ENCODE measurements at regions not wholly inside any gene's neighbourhood (a gene's known extent, or its start where the extent isn't known, plus 50 kb on each side); places are given as distances from the start of the nearest gene placed in this dataset.

DNA sequence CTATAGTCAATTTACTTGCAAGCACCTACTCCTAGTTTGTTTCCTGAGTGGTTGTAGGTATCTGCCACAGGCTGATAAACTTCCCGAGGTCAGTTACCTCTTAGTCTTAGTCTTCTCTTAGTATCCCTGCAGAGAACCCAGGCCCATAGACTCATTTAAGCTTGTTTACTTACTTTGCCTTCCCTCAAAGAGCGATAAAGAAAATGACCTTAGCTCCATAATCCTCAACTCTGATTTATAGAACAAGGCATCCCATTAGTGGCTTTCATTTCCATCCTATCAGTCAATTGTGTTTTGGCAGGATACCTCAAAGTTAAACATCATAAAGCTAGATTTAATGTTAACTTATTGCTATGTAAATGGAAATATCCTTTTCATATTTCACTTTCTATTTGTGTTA lies 119.7 kb downstream of the UCHL5 start:
- TF ChIP-seq, protein P1, sequence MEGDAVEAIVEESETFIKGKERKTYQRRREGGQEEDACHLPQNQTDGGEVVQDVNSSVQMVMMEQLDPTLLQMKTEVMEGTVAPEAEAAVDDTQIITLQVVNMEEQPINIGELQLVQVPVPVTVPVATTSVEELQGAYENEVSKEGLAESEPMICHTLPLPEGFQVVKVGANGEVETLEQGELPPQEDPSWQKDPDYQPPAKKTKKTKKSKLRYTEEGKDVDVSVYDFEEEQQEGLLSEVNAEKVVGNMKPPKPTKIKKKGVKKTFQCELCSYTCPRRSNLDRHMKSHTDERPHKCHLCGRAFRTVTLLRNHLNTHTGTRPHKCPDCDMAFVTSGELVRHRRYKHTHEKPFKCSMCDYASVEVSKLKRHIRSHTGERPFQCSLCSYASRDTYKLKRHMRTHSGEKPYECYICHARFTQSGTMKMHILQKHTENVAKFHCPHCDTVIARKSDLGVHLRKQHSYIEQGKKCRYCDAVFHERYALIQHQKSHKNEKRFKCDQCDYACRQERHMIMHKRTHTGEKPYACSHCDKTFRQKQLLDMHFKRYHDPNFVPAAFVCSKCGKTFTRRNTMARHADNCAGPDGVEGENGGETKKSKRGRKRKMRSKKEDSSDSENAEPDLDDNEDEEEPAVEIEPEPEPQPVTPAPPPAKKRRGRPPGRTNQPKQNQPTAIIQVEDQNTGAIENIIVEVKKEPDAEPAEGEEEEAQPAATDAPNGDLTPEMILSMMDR (IDR thresholded peaks at IDR 0.05; ENCODE audit: control extremely low read depth, extremely low read depth, low read depth, missing control alignments), result no peak
- CTCF ChIA-PET, result interaction anchor here (1.5 to 4.1 kb wide), 2 partner anchors 9 to 12 kb away, joined by 6 to 16 read pairs; no protein-coding TSS in a partner anchor
- POLR2A ChIA-PET, result no interaction called here
- DNase-seq (ENCODE audit: extremely low spot score), result no peak

DNA sequence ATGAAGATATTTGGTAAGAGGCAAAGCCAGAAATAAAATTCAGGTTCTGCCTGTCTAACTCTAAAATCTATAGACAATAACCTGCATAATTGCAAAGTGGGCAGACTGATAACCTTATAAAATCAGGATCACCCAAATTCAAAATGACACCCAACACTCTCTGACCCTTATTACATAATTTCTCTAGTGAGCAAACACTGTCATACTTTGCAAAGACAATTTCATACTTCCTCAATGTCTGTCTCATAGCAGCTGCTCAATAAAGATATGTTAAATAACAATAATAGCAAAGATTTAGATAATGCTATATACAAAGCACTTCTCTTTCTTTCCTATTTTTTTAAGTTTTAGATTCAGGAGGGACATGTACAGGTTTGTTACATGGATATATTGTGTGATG lies 118.5 kb downstream of the UCHL5 start:
- TF ChIP-seq, protein P1 (IDR thresholded peaks at IDR 0.05; ENCODE audit: control extremely low read depth, extremely low read depth, low read depth, missing control alignments), result no peak
- no peak for DNase-seq (ENCODE audit: extremely low spot score)
- CTCF ChIA-PET, result interaction anchor here (4.1 kb wide), 1 partner anchor 10 kb away, joined by 16 read pairs; no protein-coding TSS in a partner anchor
- POLR2A ChIA-PET, result no interaction called here

DNA sequence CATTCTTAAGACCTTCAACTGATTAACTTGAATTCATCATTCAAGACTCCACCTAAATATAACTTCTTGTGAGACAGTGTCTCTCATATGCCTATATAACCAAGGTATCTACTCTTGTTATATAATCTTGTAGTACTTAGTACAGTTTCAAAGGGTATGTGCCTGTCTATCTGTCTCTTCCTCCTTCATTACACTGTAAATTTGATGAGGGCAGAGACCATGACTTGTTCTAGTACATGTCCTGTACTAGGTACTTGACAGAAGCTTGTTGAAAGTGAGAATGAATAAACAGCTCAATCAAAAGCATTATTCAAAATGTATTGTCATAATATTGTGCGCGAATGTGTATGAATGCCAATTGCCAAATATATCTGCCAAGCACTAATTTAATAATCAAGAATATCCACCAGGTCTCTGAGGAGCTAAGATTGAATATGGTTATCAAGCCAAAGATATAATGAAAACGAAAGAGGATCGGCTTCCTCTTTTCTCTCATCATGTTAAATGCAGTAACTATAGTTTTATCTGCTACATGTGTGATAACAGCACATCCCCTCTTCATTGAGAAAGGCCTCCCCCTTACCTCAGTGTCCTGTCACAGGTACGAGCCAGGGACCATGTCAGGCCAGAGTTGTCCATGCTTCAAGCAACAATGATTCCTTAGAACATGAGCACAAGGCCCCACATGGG lies 117.3 kb downstream of the UCHL5 start:
- ChIA-PET POLR2A (no interaction called here), CTCF (interaction anchor here (0.8 to 4.1 kb wide), 3 partner anchors 9 to 54 kb away, joined by 3 to 16 read pairs (median 10); no protein-coding TSS in a partner anchor)
- TF ChIP-seq, protein P1 (IDR thresholded peaks at IDR 0.05; ENCODE audit: control extremely low read depth, extremely low read depth, low read depth, missing control alignments), result no peak
- DNase-seq (ENCODE audit: extremely low spot score), result no peak

DNA sequence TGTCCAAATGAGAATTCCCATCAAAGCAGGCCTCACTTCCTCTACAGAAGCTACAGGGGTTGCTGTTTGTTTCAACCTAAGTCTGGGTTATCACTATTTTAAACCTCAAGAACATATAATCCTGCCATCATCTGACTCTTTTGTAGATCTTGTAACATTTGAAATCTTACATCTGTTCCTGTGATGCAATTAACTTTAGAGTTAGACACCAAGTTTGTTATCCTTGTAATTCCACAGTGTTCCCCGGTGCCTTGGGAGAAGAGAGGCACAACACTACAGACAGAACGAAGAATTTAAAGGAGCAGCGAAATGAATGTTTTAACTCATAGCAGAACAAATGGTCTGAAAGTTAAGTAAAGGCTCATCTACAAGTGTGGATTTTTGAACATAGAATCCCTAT lies 116.1 kb downstream of the UCHL5 start:
- TF ChIP-seq, protein P1 (IDR thresholded peaks at IDR 0.05; ENCODE audit: control extremely low read depth, extremely low read depth, low read depth, missing control alignments), result no peak
- POLR2A ChIA-PET, result no interaction called here
- CTCF ChIA-PET, result interaction anchor here (2.6 to 4.1 kb wide), 2 partner anchors 8 to 12 kb away, joined by 10 to 16 read pairs; no protein-coding TSS in a partner anchor
- no peak for DNase-seq (ENCODE audit: extremely low spot score)

DNA sequence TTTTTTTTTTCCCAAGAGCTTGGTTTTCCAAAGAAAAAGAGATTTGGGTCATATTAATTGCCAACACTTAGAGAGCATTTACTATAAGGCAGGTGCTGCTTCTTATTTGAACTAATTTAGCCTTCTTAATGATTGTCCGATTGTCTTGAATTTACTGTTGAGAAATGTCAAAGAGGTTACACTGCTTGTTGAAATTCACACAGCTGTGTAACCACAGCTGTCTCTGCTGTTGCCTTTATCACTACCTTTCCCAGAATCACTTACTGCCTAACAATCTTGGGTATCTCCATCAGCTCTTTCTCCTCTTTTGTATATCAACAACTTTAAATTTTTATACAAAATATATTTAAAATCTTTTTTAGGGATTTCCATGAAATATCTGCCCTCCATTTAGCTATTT lies 115.6 kb downstream of the UCHL5 start:
- POLR2A ChIA-PET, result no interaction called here
- CTCF ChIA-PET, result interaction anchor here (2.6 to 4.1 kb wide), 2 partner anchors 8 to 13 kb away, joined by 10 to 16 read pairs; no protein-coding TSS in a partner anchor
- no peak for DNase-seq (ENCODE audit: extremely low spot score)

DNA sequence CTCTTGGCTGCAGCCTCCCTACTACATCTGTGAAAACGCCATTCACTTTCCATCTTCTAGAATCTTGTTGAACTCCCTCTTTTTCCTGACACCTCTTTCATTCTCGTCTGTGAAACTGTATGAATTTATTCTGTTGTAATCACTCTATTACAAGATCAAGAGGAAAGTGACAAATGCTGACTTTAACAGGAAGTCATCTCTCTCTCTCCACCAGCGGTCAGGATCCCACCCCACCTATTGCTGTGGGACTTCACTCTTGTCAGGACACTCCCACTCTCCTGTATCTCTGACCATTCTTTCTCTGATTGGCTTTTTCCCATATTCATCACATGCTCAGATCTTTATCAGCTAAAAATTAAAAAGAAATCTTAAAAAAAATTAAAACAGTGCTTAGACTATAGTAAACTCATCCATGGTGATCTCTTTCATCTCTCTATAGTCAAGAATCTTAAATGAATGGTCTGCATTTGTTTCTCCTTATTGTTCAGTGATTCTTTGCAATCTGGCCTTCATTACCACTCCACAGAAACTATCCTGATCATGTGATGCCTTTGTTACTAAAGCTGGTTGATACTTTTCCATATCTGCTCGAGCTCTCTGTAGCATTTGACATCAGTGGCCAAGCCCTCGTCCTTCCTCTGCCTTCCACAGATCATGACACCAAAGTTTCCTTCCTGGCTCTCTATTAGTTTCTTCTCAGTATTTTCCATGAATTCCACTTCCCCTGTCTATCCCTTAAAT lies 113.6 kb downstream of the UCHL5 start:
- ChIA-PET CTCF (interaction anchor here (1.0 to 1.4 kb wide), 3 partner anchors 8 to 11 kb away, joined by 3 to 5 read pairs (median 4); no protein-coding TSS in a partner anchor), POLR2A (no interaction called here)
- TF ChIP-seq, protein P1 (IDR thresholded peaks at IDR 0.05; ENCODE audit: control extremely low read depth, extremely low read depth, low read depth, missing control alignments), result no peak
- no peak for DNase-seq (ENCODE audit: extremely low spot score)

More for the DNA sequence above, 115.6 kb downstream of the UCHL5 start:
- TF ChIP-seq, protein P1 (IDR thresholded peaks at IDR 0.05; ENCODE audit: control extremely low read depth, extremely low read depth, low read depth, missing control alignments), result no peak

All from GM10248 (cell line).